B cell (primary cell): ENCODE measurements at regions not wholly inside any gene's neighbourhood (a gene's known extent, or its start where the extent isn't known, plus 50 kb on each side); places are given as distances from the start of the nearest gene placed in this dataset.

Experiments used
- CTCF ChIP-seq: fragments of 200-600 bp; IDR thresholded peaks from one replicate; pipeline ENCODE4 v1.8.0; 2022; ENCODE audit warnings: antibody characterized with exemption, mild to moderate bottlenecking
- EZH2 ChIP-seq: IDR thresholded peaks from 2 replicates; pipeline ENCODE4 v1.6.1; 2012; ENCODE audit warnings: borderline replicate concordance, low read depth, mild to moderate bottlenecking, moderate library complexity, low read length; ENCODE audit not compliant: insufficient read depth, poor library complexity, severe bottlenecking

DNA sequence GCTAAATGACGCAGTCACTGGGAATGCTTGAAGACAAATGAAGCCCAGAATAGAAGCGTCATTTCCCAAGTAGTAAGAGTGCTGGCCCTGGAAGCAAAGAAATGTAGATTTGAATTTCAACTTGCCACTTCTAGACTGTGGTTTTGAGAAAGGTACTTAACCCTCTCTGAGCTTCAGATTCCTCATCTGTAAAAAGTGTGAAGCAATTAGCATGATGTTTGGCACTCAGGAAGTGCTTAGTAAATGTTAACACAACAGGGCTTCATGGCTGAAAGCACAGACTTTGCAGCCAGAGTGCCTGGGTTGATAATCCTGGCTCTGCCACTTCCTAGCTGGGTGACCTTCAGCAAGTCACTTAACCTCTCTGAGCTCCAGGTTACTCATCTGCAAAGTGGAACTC lies 147.4 kb upstream of the RPS6KA3 start:
- TF ChIP-seq EZH2 (no peak), CTCF (no peak)
